SIG-M5 treated with dmso at 0.1 percent for 504 hours (cell line): ENCODE measurements at regions not wholly inside any gene's neighbourhood (a gene's known extent, or its start where the extent isn't known, plus 50 kb on each side); places are given as distances from the start of the nearest gene placed in this dataset.

ENCODE experiments used
- DNase-seq: peaks from one replicate; lab custom pipeline; 2025; ENCODE audit not compliant: unreplicated experiment; lab: John Stamatoyannopoulos, UW

- DNase-seq, result no peak
Measured at GRCh38 chr4:18840481-18840880, 818.9 kb upstream of the LCORL start.

GRCh38 chr4:18816228-18816895 lies 794.8 kb upstream of the LCORL start:
- no peak for DNase-seq

- no peak for DNase-seq
Measured at GRCh38 chr4:18815779-18816173, 794.2 kb upstream of the LCORL start.

GRCh38 chr4:18815081-18815778 lies 793.7 kb upstream of the LCORL start:
- DNase-seq, result no peak

- DNase-seq, result no peak
Measured at GRCh38 chr4:18813771-18814170, 792.2 kb upstream of the LCORL start.

GRCh38 chr4:18813055-18813454 lies 791.5 kb upstream of the LCORL start:
- DNase-seq, result no peak

- DNase-seq, result no peak
Measured at GRCh38 chr4:18803781-18804180, 782.2 kb upstream of the LCORL start.

- no peak for DNase-seq
Measured at GRCh38 chr4:18798123-18798522, 776.6 kb upstream of the LCORL start.

- no peak for DNase-seq
Measured at GRCh38 chr4:18795794-18796193, 774.2 kb upstream of the LCORL start.

- no peak for DNase-seq
Measured at GRCh38 chr4:18777190-18777930, 755.8 kb upstream of the LCORL start.

- DNase-seq, result no peak
Measured at GRCh38 chr4:18767921-18768320, 746.4 kb upstream of the LCORL start.

GRCh38 chr4:18756671-18757070 lies 735.1 kb upstream of the LCORL start:
- DNase-seq, result no peak

GRCh38 chr4:18754180-18754579 lies 732.6 kb upstream of the LCORL start:
- DNase-seq, result no peak

- no peak for DNase-seq
Measured at GRCh38 chr4:18751083-18751482, 729.5 kb upstream of the LCORL start.

GRCh38 chr4:18749391-18749790 lies 727.8 kb upstream of the LCORL start:
- no peak for DNase-seq

GRCh38 chr4:18736551-18736950 lies 715.0 kb upstream of the LCORL start:
- DNase-seq, result no peak

- DNase-seq, result no peak
Measured at GRCh38 chr4:18735740-18736268, 714.2 kb upstream of the LCORL start.

GRCh38 chr4:18734405-18734804 lies 712.9 kb upstream of the LCORL start:
- no peak for DNase-seq

- no peak for DNase-seq
Measured at GRCh38 chr4:18733961-18734360, 712.4 kb upstream of the LCORL start.

GRCh38 chr4:18722748-18723191 lies 701.2 kb upstream of the LCORL start:
- no peak for DNase-seq

- no peak for DNase-seq
Measured at GRCh38 chr4:18698119-18698883, 676.7 kb upstream of the LCORL start.
